Upper lobe of right lung (tissue), 1 donor: ENCODE measurements at regions not wholly inside any gene's neighbourhood (a gene's known extent, or its start where the extent isn't known, plus 50 kb on each side); places are given as distances from the start of the nearest gene placed in this dataset.

Experiments used
- ATAC-seq: fragments of 200-7000 bp; cut with Tn5 transposase; one replicate; pipeline ENCODE4 v1.9.1; 2020; ENCODE audit warnings: mild to moderate bottlenecking, moderate library complexity
- DNase-seq: peaks from one replicate; pipeline ENCODE4 v3.0.0-alpha.2; 2020
- H3K27ac ChIP-seq: fragments of 200-600 bp; one replicate; pipeline ENCODE4 v1.8.0; 2022
- H3K27me3 ChIP-seq: fragments of 200-600 bp; one replicate; pipeline ENCODE4 v1.8.0; 2022; ENCODE audit warnings: mild to moderate bottlenecking
- H3K36me3 ChIP-seq: fragments of 200-600 bp; one replicate; pipeline ENCODE4 v1.8.0; 2022
- H3K4me1 ChIP-seq: fragments of 200-600 bp; one replicate; pipeline ENCODE4 v1.8.0; 2022
- H3K4me3 ChIP-seq: fragments of 200-600 bp; one replicate; pipeline ENCODE4 v1.8.0; 2022; ENCODE audit warnings: mild to moderate bottlenecking
- H3K9me3 ChIP-seq: fragments of 200-600 bp; one replicate; pipeline ENCODE4 v1.8.0; 2022
- intact Hi-C: fragments of 100-400 bp; cut with DNase I; formaldehyde crosslinking; loops from one replicate; pipeline ENCODE4 v1.11.0; 2022
- TF ChIP-seq, protein P1 (sequence below): fragments of 200-600 bp; IDR thresholded peaks from one replicate; pipeline ENCODE4 v1.8.0; 2022; ENCODE audit warnings: antibody characterized with exemption
- donor health status: DM: no; HTN: yes; CAD: no; lungs with severe emphysema.

GRCh38 chr2:164000176-164000575 lies 264.4 kb upstream of the FIGN start:
- no peaks in the 10 kb centered on the region for H3K4me1 ChIP-seq
- H3K27ac ChIP-seq = no peak overlapping the region
- no peak for ATAC-seq
- H3K27me3 ChIP-seq = no peaks in the 10 kb centered on the region
- no peaks in the 10 kb centered on the region for H3K9me3 ChIP-seq
- H3K4me3 ChIP-seq = no peak overlapping the region
- no peaks in the 10 kb centered on the region for H3K36me3 ChIP-seq
- intact Hi-C loops = no loop called here
- TF ChIP-seq, protein P1, sequence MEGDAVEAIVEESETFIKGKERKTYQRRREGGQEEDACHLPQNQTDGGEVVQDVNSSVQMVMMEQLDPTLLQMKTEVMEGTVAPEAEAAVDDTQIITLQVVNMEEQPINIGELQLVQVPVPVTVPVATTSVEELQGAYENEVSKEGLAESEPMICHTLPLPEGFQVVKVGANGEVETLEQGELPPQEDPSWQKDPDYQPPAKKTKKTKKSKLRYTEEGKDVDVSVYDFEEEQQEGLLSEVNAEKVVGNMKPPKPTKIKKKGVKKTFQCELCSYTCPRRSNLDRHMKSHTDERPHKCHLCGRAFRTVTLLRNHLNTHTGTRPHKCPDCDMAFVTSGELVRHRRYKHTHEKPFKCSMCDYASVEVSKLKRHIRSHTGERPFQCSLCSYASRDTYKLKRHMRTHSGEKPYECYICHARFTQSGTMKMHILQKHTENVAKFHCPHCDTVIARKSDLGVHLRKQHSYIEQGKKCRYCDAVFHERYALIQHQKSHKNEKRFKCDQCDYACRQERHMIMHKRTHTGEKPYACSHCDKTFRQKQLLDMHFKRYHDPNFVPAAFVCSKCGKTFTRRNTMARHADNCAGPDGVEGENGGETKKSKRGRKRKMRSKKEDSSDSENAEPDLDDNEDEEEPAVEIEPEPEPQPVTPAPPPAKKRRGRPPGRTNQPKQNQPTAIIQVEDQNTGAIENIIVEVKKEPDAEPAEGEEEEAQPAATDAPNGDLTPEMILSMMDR = no peak
- DNase-seq = no peak

DNA sequence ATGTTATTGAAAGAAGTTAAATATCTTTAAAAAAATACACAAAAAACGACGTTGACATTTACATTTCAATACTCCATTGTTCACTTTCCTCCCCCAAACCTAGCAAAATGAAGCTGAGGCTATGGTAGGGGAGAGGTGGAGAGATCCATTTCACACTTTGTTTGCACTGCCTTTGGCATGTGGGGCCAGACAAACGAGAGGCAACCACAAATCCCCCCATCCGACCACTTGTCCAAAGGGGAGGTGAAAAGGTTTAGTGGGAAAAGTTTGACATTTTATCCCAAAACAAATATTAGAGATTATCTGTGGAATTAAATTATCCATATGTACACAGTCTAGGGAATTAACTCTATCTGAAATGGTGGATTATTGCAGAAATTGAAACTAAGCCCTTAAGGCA lies 261.7 kb upstream of the FIGN start:
- Histone ChIP-seq H3K4me1 (no peaks in the 10 kb centered on the region), H3K27ac (no peak overlapping the region), H3K4me3 (no peak overlapping the region), H3K27me3 (no peaks in the 10 kb centered on the region), H3K9me3 (no peaks in the 10 kb centered on the region), H3K36me3 (no peaks in the 10 kb centered on the region)
- DNase-seq = no peak
- ATAC-seq = no peak
- intact Hi-C loops = no loop called here
- TF ChIP-seq, protein P1 = no peak

GRCh38 chr2:163990541-163990940 lies 254.7 kb upstream of the FIGN start:
- no peak overlapping the region for H3K4me3 ChIP-seq
- TF ChIP-seq, protein P1 = no peak
- H3K36me3 ChIP-seq = no peaks in the 10 kb centered on the region
- H3K4me1 ChIP-seq = no peaks in the 10 kb centered on the region
- ATAC-seq (no peak), DNase-seq (no peak)
- H3K9me3 ChIP-seq = no peaks in the 10 kb centered on the region
- intact Hi-C loops = no loop called here
- H3K27me3 ChIP-seq = no peaks in the 10 kb centered on the region
- no peak overlapping the region for H3K27ac ChIP-seq

DNA sequence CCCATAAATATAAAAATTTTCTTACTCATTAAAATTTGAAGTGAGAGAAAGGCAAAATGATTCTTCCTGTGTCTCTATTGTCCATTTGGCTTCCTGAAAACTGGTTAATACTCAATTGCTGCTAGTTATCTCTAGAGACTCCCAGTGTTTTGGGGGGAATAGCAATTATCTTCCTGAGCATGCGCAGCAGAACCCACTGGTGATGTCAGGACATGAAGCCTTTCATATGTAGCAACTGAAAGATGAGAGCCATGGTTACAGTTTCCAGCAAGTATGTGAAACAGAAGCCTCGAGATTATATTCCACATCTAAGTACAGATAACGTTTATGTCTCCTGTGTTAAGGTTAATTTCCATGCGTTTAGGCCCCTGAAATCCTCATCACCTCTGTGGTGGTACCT lies 254.3 kb upstream of the FIGN start:
- Histone ChIP-seq H3K36me3 (no peaks in the 10 kb centered on the region), H3K9me3 (no peaks in the 10 kb centered on the region), H3K4me1 (no peaks in the 10 kb centered on the region), H3K27me3 (no peaks in the 10 kb centered on the region), H3K4me3 (no peak overlapping the region), H3K27ac (no peak overlapping the region)
- ATAC-seq = no peak
- intact Hi-C loops = no loop called here
- TF ChIP-seq, protein P1 = no peak
- DNase-seq = no peak

DNA sequence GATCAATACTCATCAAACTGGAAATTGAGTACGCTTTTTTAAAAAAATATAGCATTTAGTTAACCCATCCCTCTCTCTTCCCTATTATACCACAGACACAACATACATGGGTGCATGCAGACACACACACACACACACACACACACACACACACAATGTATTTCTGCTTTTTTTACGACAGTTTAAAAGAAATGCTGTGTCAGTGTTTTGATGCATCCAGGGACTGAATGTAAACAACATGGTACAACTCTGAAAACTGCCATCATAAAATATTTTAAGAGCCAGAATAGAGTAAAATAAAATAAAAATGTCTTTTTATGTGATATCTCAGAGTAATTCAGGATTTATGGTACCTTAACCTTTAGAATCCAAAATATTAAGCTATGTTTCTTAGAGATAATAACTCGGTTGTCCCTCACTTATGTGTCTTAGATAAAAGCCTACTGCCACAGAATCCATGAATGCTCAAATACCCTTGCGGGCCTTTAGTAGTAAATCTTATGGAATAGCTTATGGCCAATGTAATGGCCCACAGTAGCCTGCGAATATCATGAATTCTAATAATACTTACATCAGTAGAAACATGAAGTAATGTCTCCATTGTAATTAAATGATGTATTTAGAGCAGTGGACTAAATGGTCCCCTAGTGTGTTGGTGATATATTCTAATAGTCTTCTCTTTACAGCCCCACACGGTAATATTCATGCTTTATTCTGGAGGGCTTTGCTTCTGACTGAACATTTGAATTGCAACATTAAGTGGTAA lies 251.6 kb upstream of the FIGN start:
- no peak for ATAC-seq

More for the DNA sequence above, 251.6 kb upstream of the FIGN start:
- Histone ChIP-seq H3K27ac (no peak overlapping the region), H3K27me3 (no peaks in the 10 kb centered on the region), H3K9me3 (no peaks in the 10 kb centered on the region), H3K36me3 (no peaks in the 10 kb centered on the region), H3K4me1 (no peaks in the 10 kb centered on the region), H3K4me3 (no peak overlapping the region)
- no peak for DNase-seq
- TF ChIP-seq, protein P1 = no peak
- intact Hi-C loops = no loop called here
